ENCODE measurements at regions not wholly inside any gene's neighbourhood (a gene's known extent, or its start where the extent isn't known, plus 50 kb on each side); places are given as distances from the start of the nearest gene placed in this dataset.

GRCh38 chr3:159919873-159920272 lies 68.8 kb upstream of the IL12A start:
- ATAC-seq (replicated peaks): peak; percentile 53 to 55
- H3K4me3 Mint-ChIP-seq: no peak overlapping the region
- no peaks in the 10 kb centered on the region for H3K36me3 Mint-ChIP-seq
- H3K27ac Mint-ChIP-seq: no peak overlapping the region
- peaks cover 25 to 39% of the 10 kb centered on the region in 2 donors for H3K4me1 Mint-ChIP-seq
- no peaks in the 10 kb centered on the region for H3K9me3 Mint-ChIP-seq
- no peaks in the 10 kb centered on the region for H3K27me3 Mint-ChIP-seq
- no peak for DNase-seq

GRCh38 chr3:159922193-159922840 lies 66.3 kb upstream of the IL12A start:
- Mint-ChIP-seq H3K27ac (peak overlapping the region; percentile 62), H3K4me1 (peaks cover 27 to 39% of the 10 kb centered on the region in 2 donors), H3K36me3 (no peaks in the 10 kb centered on the region), H3K4me3 (peak overlapping the region in 1 of 2 donors; percentile 56), H3K27me3 (no peaks in the 10 kb centered on the region), H3K9me3 (no peaks in the 10 kb centered on the region)
- ATAC-seq (replicated peaks) (peak in 1 of 2 donors; percentile 2), DNase-seq (no peak)

DNA sequence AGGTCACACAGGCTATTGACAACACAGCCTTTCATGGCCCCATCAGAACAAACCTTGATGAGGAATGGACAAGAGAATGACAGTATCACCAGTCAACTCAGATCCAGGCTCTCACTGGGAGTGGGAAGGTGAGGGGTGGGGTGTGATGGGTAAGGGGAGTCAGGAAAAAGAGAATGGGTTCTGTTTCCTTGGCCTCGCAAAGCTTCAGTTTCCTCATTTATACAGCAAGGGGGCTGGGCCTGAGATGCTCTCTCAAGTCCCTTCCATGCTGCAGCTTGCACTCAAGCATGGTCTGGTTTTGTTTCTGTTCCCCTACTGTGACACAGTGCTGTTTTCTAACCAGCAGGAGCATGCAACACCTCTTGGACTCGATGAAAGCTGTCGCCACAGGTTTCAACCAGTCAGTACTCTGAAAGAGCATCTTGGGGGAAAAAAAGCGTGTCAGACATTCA lies 65.7 kb upstream of the IL12A start:
- Mint-ChIP-seq H3K4me3 (peak overlapping the region; percentile 13 to 56), H3K9me3 (no peaks in the 10 kb centered on the region), H3K36me3 (no peaks in the 10 kb centered on the region), H3K27me3 (no peaks in the 10 kb centered on the region), H3K27ac (peak overlapping the region; percentile 70), H3K4me1 (peaks cover 27 to 39% of the 10 kb centered on the region in 2 donors)
- DNase-seq (peak; percentile 76), ATAC-seq (replicated peaks) (peak; percentile 98 to 99)

DNA sequence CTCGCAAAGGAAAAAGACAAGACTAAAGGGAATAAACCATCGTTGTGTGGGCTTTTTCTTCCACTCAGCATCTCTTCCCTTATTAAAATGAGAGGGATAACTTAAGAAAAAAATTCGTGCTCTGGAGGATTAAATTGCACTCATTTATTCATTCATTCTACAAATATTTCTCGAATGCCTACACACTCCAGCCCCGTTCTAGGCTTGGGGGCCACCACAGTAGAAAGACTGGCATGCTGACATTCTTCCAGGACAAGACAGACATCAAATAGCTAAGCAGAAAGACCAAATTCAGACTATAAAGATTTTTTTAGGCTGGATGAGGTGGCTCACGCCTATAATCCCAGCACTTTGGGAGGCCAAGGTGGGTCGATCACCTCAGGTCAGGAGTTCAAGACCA lies 65.3 kb upstream of the IL12A start:
- Mint-ChIP-seq H3K36me3 (no peaks in the 10 kb centered on the region), H3K27me3 (no peaks in the 10 kb centered on the region), H3K4me3 (peak overlapping the region in 1 of 2 donors; percentile 56), H3K4me1 (peaks cover 27 to 40% of the 10 kb centered on the region in 2 donors), H3K27ac (peak overlapping the region; percentile 70), H3K9me3 (no peaks in the 10 kb centered on the region)
- no peak for ATAC-seq (replicated peaks)
- DNase-seq: no peak

DNA sequence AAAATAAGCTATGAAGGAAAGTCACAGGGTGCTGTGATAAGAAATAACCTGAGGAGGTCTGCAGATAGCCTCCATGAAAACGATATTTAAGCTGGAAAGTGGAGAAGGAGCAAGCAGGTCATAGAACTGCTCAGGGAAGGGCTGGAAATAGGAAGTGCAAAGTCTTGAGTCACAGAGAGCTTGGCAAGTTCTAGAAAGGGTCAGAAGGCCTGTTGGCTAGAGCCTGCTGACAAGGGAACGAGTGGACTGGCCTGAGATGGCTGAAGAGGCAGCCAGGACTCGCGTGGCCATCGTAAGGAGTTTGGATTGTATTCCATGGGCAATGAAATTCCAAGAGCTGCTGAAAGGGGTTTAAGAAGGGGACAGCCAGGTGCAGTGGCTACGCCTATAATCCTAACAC lies 64.7 kb upstream of the IL12A start:
- no peak for DNase-seq
- Mint-ChIP-seq H3K27ac (no peak overlapping the region), H3K36me3 (no peaks in the 10 kb centered on the region), H3K4me1 (peaks cover 32 to 45% of the 10 kb centered on the region in 2 donors), H3K4me3 (no peak overlapping the region), H3K9me3 (no peaks in the 10 kb centered on the region), H3K27me3 (no peaks in the 10 kb centered on the region)
- ATAC-seq (replicated peaks): no peak

DNA sequence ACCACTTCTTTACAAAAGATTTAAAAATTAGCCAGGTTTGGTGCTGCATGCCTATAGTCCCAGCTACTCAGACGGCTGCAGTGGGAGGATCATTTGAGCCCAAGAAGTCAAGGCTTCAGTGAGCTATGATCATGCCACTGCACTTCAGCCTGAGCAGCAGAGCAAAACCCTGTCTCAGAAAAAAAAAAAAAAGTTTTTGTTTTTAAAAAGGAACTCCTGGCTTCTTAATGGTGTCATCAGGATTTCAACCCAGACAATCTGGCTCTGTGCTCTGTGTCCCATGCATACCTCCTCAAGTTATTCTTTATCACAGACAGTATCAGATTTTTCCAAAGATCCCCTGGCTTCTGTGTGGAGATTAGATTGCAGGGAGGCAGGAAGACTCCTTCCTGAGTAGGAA lies 64.2 kb upstream of the IL12A start:
- H3K4me1 Mint-ChIP-seq: peaks cover 33 to 44% of the 10 kb centered on the region in 2 donors
- no peaks in the 10 kb centered on the region for H3K9me3 Mint-ChIP-seq
- H3K36me3 Mint-ChIP-seq: no peaks in the 10 kb centered on the region
- H3K4me3 Mint-ChIP-seq: no peak overlapping the region
- DNase-seq (no peak), ATAC-seq (replicated peaks) (no peak)
- H3K27me3 Mint-ChIP-seq: no peaks in the 10 kb centered on the region
- H3K27ac Mint-ChIP-seq: no peak overlapping the region

DNA sequence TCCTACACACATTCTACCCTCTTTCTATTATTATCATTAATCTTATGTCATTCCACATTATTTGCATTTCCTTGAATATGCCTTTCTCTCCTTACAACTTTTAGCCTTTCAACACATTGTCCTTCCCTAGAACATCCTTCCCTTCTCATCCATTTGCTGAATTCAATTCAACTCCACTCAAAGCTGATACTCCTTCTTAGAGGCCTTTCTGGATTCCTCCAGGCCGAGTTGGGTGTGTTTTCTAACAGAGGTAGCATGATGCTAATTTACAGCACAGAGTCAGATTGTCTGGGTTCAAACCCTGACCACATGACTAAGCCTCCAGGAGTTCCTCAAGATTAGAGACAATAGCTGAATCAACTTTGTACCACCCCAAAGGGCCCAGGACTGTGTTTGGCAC lies 63.4 kb upstream of the IL12A start:
- peaks cover 35 to 43% of the 10 kb centered on the region in 2 donors for H3K4me1 Mint-ChIP-seq
- no peak for DNase-seq
- no peaks in the 10 kb centered on the region for H3K27me3 Mint-ChIP-seq
- no peaks in the 10 kb centered on the region for H3K9me3 Mint-ChIP-seq
- no peaks in the 10 kb centered on the region for H3K36me3 Mint-ChIP-seq
- H3K27ac Mint-ChIP-seq: no peak overlapping the region
- no peak overlapping the region for H3K4me3 Mint-ChIP-seq
- ATAC-seq (replicated peaks): no peak

- Mint-ChIP-seq H3K4me3 (no peak overlapping the region), H3K4me1 (peaks cover 34 to 40% of the 10 kb centered on the region in 2 donors), H3K27ac (peak overlapping the region; percentile 59), H3K36me3 (no peaks in the 10 kb centered on the region), H3K27me3 (no peaks in the 10 kb centered on the region), H3K9me3 (no peaks in the 10 kb centered on the region)
- DNase-seq: no peak
- no peak for ATAC-seq (replicated peaks)
Measured at GRCh38 chr3:159926573-159926972, 62.1 kb upstream of the IL12A start.

DNA sequence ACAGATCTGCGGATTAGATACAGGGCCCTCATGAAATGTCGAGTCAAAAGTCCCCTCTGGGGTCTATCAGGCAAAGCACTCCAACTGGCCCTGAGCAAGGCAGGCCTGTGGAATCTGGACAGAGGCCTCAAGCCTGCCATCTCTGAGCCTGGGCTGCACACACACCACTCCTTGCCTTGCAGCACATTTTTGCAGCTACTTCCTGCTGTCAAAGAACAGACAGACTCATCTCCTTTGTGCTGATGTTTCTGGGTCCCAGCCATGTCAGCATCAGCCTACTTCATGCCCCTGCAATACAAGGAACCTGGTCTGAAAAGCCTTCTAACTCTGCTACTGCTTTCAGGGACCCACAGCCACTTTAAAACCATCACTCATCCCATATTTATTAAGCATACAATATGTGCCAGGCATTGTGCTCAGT lies 60.6 kb upstream of the IL12A start:
- no peaks in the 10 kb centered on the region for H3K27me3 Mint-ChIP-seq
- ATAC-seq (replicated peaks) (no peak), DNase-seq (no peak)
- peaks cover 1 to 2% of the 10 kb centered on the region in 2 donors for H3K36me3 Mint-ChIP-seq
- no peak overlapping the region for H3K27ac Mint-ChIP-seq
- no peak overlapping the region for H3K4me3 Mint-ChIP-seq
- H3K4me1 Mint-ChIP-seq: peaks cover 21 to 25% of the 10 kb centered on the region in 2 donors
- H3K9me3 Mint-ChIP-seq: peaks cover 1% of the 10 kb centered on the region in 2 donors

DNA sequence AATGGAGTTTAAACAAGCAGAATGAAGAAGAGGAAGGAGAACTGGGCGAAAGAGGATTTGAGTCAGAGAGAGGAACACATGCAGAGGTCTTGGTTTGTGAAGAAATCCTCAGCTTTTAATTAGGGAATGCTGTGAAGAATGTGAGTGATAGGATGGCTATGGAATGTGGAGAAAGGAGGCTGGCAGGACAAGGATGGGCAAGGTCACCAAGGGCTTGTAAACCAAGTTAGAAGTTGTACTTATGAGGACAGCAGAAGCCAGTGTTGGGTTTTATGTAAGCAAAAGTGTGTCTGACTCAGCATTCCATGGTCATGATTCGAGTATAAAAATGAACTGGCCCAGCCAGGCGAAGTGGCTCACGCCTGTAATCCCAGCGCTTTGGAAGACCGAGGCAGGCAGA lies 60.0 kb upstream of the IL12A start:
- peak overlapping the region; percentile 4 for H3K27ac Mint-ChIP-seq
- peaks cover 4 to 7% of the 10 kb centered on the region in 2 donors for H3K36me3 Mint-ChIP-seq
- H3K9me3 Mint-ChIP-seq: peaks cover 6% of the 10 kb centered on the region in 2 donors
- H3K27me3 Mint-ChIP-seq: no peaks in the 10 kb centered on the region
- ATAC-seq (replicated peaks) (no peak), DNase-seq (no peak)
- no peak overlapping the region for H3K4me3 Mint-ChIP-seq
- peaks cover 18 to 19% of the 10 kb centered on the region in 2 donors for H3K4me1 Mint-ChIP-seq

- H3K4me3 Mint-ChIP-seq: no peak overlapping the region
- peaks cover 13 to 14% of the 10 kb centered on the region in 2 donors for H3K4me1 Mint-ChIP-seq
- peak; percentile 9 for DNase-seq
- H3K27me3 Mint-ChIP-seq: peaks cover 0 to under 1% of the 10 kb centered on the region in 2 donors
- peak overlapping the region; percentile 86 for H3K27ac Mint-ChIP-seq
- H3K36me3 Mint-ChIP-seq: peaks cover 7 to 14% of the 10 kb centered on the region in 2 donors
- peak; percentile 78 to 85 for ATAC-seq (replicated peaks)
- peaks cover 9 to 11% of the 10 kb centered on the region in 2 donors for H3K9me3 Mint-ChIP-seq
Measured at GRCh38 chr3:159929171-159930141, 59.2 kb upstream of the IL12A start.

- no peak overlapping the region for H3K4me3 Mint-ChIP-seq
- peaks cover 13 to 21% of the 10 kb centered on the region in 2 donors for H3K36me3 Mint-ChIP-seq
- DNase-seq (no peak), ATAC-seq (replicated peaks) (no peak)
- peaks cover 0 to 8% of the 10 kb centered on the region in 2 donors for H3K27me3 Mint-ChIP-seq
- H3K9me3 Mint-ChIP-seq: peaks cover 16 to 19% of the 10 kb centered on the region in 2 donors
- H3K27ac Mint-ChIP-seq: no peak overlapping the region
- peaks cover 4 to 7% of the 10 kb centered on the region in 2 donors for H3K4me1 Mint-ChIP-seq
Measured at GRCh38 chr3:159934216-159934615, 54.4 kb upstream of the IL12A start.

DNA sequence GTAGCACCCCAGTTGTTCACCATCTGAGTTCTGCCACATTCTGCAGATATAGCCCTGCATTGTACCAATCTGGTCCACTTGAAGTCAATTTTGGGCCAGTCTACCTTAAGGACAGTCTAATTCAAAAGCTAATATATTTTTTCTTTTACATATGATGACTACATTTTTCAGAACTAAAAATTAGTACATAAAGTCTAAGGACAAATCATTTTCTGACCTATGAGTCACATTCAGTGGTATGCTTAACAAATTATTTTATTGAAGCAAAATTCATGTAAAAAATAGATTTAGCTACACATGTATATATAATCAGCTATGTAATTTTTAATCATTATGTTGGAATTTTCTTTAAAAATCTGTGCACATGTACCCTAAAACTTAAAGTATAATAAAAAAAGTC lies 52.1 kb upstream of the IL12A start:
- no peak overlapping the region for H3K4me3 Mint-ChIP-seq
- peaks cover 16 to 19% of the 10 kb centered on the region in 2 donors for H3K9me3 Mint-ChIP-seq
- no peak for DNase-seq
- H3K27ac Mint-ChIP-seq: no peak overlapping the region
- ATAC-seq (replicated peaks): no peak
- peaks cover 13 to 21% of the 10 kb centered on the region in 2 donors for H3K36me3 Mint-ChIP-seq
- H3K27me3 Mint-ChIP-seq: peaks cover under 1 to 8% of the 10 kb centered on the region in 2 donors
- H3K4me1 Mint-ChIP-seq: peaks cover 0 to under 1% of the 10 kb centered on the region in 2 donors

GRCh38 chr3:159937561-159938166 lies 51.0 kb upstream of the IL12A start:
- peaks cover 6 to 12% of the 10 kb centered on the region in 2 donors for H3K27me3 Mint-ChIP-seq
- H3K4me3 Mint-ChIP-seq: no peak overlapping the region
- peaks cover 13 to 21% of the 10 kb centered on the region in 2 donors for H3K36me3 Mint-ChIP-seq
- no peak for DNase-seq
- peaks cover 0 to 4% of the 10 kb centered on the region in 2 donors for H3K4me1 Mint-ChIP-seq
- H3K9me3 Mint-ChIP-seq: peaks cover 16 to 19% of the 10 kb centered on the region in 2 donors
- ATAC-seq (replicated peaks): no peak
- H3K27ac Mint-ChIP-seq: no peak overlapping the region

Data from stimulated activated naive B cell treated with anti-CD40 and anti-IgM and Interleukin-4, amounts not matched to agents 10 μg/mL and 1 μg/mL and 100 μg/mL, for 72 hours (primary cell).